ENCODE measurements at regions not wholly inside any gene's neighbourhood (a gene's known extent, or its start where the extent isn't known, plus 50 kb on each side); places are given as distances from the start of the nearest gene placed in this dataset.

DNA sequence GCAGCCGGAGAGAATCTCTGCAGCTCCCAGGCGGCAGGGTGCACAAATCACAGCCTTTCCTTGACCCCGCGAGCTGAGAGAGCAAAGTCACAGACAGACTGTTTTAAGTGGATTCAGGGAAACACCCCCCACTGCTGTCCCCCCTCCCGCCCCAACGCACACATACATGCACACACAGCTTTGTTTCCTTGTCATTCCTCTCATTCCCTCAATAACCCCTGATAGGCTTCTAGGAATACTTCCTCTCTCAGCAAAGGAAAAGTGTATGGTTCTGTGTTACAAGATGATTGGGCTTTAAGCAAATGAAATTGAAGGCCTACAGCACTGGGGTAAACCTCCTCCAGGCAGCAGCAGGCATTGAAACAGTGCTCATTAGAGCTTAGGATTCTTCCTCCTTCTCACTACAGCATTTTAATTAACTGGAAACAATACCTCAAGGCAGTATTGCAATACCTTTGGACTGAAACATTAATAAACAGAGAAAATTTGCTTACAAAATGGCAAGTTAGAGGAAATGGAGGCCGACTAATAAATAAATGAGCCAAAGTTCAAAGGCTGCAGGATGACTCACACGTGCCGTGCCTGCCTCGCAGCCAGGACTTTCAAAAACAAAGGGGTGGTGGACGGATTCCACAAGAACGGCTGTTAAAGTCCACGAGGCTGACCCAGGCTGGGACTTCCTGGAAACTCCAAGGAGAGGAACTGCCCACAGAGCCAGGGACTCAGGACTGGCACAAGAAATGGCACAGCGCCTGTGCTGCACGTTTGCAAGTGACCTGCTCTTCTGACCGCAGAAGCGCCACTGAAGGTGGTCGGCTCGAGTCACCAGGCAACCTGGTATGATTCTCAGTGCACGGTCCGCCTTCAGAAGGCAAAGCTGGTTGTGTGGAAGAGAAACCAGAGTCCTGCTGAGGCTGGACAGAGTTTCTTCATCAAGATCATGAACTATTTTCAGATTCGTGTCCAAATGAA lies 236.2 kb downstream of the SYK start:
- no peak for DNase-seq (ENCODE audit: low read depth, low spot score)
- ATAC-seq = peak; percentile 54
- in situ Hi-C loops (cut with HindIII; ENCODE audit: low pct_unique_long_range_greater_than_20kb, low sequenced_read_pairs) = no loop called here
- H3K4me1 ChIP-seq (ENCODE audit: control insufficient read depth, insufficient read depth, low read length) = peaks cover 12% of the 10 kb centered on the region
- CTCF ChIA-PET = interaction anchor here (0.6 kb wide), 1 partner anchor 43 kb away, joined by 3 read pairs; no protein-coding TSS in a partner anchor
- intact Hi-C loops (cut with micrococcal nuclease; ENCODE audit: unreplicated experiment) = loop anchor here (2.0 kb wide), 1 partner anchor 387 kb away; no protein-coding TSS in a partner anchor
- POLR2A ChIA-PET = no interaction called here
- H3K9me3 ChIP-seq (ENCODE audit: control insufficient read depth, insufficient read depth, low read depth, low read length) = no peaks in the 10 kb centered on the region
- H3K4me3 ChIP-seq (ENCODE audit: low read depth in 2 of 2, low read length in 2 of 2) = peak overlapping the region in 1 of 2 experiments; percentile 34; a peak in 2 of 4 replicates
- H3K36me3 ChIP-seq (ENCODE audit: control insufficient read depth, insufficient read depth, low read length) = no peaks in the 10 kb centered on the region
- no peaks in the 10 kb centered on the region for H3K27me3 ChIP-seq (ENCODE audit: control insufficient read depth, insufficient read depth, low read length)
- TF ChIP-seq SIN3A (IDR thresholded peaks at IDR 0.05; ENCODE audit: borderline replicate concordance, insufficient read depth, low read depth, low read length) = no peak
- TF ChIP-seq TCF7L2 (IDR thresholded peaks at IDR 0.05; ENCODE audit: low read depth, low read length) = no peak
- no peak for TF ChIP-seq POLR2AphosphoS5 (IDR thresholded peaks at IDR 0.05; ENCODE audit: low read depth, low read length)
- TF ChIP-seq, protein P1, sequence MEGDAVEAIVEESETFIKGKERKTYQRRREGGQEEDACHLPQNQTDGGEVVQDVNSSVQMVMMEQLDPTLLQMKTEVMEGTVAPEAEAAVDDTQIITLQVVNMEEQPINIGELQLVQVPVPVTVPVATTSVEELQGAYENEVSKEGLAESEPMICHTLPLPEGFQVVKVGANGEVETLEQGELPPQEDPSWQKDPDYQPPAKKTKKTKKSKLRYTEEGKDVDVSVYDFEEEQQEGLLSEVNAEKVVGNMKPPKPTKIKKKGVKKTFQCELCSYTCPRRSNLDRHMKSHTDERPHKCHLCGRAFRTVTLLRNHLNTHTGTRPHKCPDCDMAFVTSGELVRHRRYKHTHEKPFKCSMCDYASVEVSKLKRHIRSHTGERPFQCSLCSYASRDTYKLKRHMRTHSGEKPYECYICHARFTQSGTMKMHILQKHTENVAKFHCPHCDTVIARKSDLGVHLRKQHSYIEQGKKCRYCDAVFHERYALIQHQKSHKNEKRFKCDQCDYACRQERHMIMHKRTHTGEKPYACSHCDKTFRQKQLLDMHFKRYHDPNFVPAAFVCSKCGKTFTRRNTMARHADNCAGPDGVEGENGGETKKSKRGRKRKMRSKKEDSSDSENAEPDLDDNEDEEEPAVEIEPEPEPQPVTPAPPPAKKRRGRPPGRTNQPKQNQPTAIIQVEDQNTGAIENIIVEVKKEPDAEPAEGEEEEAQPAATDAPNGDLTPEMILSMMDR (IDR thresholded peaks at IDR 0.05) = no peak
- H3K27ac ChIP-seq (ENCODE audit: low read length) = no peak overlapping the region
- BruUV-seq (replicated peaks) = no TSS peak

DNA sequence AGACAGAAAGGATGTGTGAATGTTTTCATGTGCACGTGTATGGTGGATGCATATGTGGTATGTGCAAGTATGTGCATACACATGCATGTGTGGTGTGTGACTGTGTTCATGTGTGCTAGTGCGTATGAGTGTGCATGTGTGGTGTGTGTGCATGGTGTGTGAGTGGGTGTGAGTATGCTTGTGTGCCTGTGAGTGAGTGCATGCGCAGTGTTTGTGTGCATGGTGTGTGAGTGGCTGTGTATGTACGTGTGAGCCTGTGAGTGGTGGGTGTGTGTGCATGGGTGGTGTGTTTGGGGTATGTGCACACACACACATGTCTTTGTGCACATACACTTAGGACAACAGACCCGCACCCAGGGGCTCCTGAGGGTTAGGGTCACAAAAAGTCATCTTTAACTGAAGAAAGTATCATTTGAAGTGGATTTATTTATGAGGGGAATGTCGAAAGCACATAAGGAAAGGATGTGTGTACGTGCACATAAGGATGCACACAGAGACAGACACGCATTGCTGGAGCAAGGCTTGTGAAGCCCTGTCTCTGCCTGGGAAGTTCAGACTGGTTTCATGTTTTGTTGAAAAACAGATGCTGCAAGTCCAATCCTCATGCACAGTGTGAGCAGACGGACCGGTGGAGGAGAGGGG lies 237.0 kb downstream of the SYK start:
- CTCF ChIA-PET = interaction anchor here (0.6 kb wide), 1 partner anchor 43 kb away, joined by 3 read pairs; no protein-coding TSS in a partner anchor
- POLR2A ChIA-PET = no interaction called here
- no TSS peak for BruUV-seq (replicated peaks)
- peak overlapping the region in 1 of 2 experiments; percentile 16; a peak in 1 of 4 replicates for H3K4me3 ChIP-seq (ENCODE audit: low read depth in 2 of 2, low read length in 2 of 2)
- no peak overlapping the region for H3K27ac ChIP-seq (ENCODE audit: low read length)
- in situ Hi-C loops (cut with HindIII; ENCODE audit: low pct_unique_long_range_greater_than_20kb, low sequenced_read_pairs) (no loop called here), intact Hi-C loops (cut with micrococcal nuclease; ENCODE audit: unreplicated experiment) (no loop called here)
- no peak for DNase-seq (ENCODE audit: low read depth, low spot score)
- H3K27me3 ChIP-seq (ENCODE audit: control insufficient read depth, insufficient read depth, low read length) = no peaks in the 10 kb centered on the region
- H3K9me3 ChIP-seq (ENCODE audit: control insufficient read depth, insufficient read depth, low read depth, low read length) = no peaks in the 10 kb centered on the region
- H3K36me3 ChIP-seq (ENCODE audit: control insufficient read depth, insufficient read depth, low read length) = no peaks in the 10 kb centered on the region
- no peak for ATAC-seq
- H3K4me1 ChIP-seq (ENCODE audit: control insufficient read depth, insufficient read depth, low read length) = peaks cover 12% of the 10 kb centered on the region
- TF ChIP-seq TCF7L2 (IDR thresholded peaks at IDR 0.05; ENCODE audit: low read depth, low read length) (no peak), POLR2AphosphoS5 (IDR thresholded peaks at IDR 0.05; ENCODE audit: low read depth, low read length) (no peak), SIN3A (IDR thresholded peaks at IDR 0.05; ENCODE audit: borderline replicate concordance, insufficient read depth, low read depth, low read length) (no peak)
- TF ChIP-seq, protein P2, sequence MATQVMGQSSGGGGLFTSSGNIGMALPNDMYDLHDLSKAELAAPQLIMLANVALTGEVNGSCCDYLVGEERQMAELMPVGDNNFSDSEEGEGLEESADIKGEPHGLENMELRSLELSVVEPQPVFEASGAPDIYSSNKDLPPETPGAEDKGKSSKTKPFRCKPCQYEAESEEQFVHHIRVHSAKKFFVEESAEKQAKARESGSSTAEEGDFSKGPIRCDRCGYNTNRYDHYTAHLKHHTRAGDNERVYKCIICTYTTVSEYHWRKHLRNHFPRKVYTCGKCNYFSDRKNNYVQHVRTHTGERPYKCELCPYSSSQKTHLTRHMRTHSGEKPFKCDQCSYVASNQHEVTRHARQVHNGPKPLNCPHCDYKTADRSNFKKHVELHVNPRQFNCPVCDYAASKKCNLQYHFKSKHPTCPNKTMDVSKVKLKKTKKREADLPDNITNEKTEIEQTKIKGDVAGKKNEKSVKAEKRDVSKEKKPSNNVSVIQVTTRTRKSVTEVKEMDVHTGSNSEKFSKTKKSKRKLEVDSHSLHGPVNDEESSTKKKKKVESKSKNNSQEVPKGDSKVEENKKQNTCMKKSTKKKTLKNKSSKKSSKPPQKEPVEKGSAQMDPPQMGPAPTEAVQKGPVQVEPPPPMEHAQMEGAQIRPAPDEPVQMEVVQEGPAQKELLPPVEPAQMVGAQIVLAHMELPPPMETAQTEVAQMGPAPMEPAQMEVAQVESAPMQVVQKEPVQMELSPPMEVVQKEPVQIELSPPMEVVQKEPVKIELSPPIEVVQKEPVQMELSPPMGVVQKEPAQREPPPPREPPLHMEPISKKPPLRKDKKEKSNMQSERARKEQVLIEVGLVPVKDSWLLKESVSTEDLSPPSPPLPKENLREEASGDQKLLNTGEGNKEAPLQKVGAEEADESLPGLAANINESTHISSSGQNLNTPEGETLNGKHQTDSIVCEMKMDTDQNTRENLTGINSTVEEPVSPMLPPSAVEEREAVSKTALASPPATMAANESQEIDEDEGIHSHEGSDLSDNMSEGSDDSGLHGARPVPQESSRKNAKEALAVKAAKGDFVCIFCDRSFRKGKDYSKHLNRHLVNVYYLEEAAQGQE (IDR thresholded peaks at IDR 0.05; ENCODE audit: insufficient read depth in 1 of 2, low read depth in 2 of 2, low read length in 1 of 2) = no peak
- TF ChIP-seq, protein P1 (IDR thresholded peaks at IDR 0.05) = no peak
